Activated T-helper 17 cell treated with anti-CD3 and anti-CD28 coated beads, Interleukin-2, amount 50 U/mL, for 72 hours (primary cell): ENCODE measurements at regions not wholly inside any gene's neighbourhood (a gene's known extent, or its start where the extent isn't known, plus 50 kb on each side); places are given as distances from the start of the nearest gene placed in this dataset.

Experiments
- ATAC-seq: fragments of 150-1000 bp; cut with Tn5 transposase; replicated peaks from 2 replicates; pipeline ENCODE4 v1.10.0; 2021; ENCODE audit warnings: mild to moderate bottlenecking, moderate library complexity
- H3K27ac Mint-ChIP-seq: one replicate; pipeline ENCODE4 v1.8.0; 2022; ENCODE audit warnings: mixed read lengths
- H3K27me3 Mint-ChIP-seq: one replicate; pipeline ENCODE4 v1.8.0; 2022; ENCODE audit warnings: mixed read lengths
- H3K36me3 Mint-ChIP-seq: one replicate; pipeline ENCODE4 v1.8.0; 2022; ENCODE audit warnings: low read depth, mild to moderate bottlenecking, mixed read lengths
- H3K4me1 Mint-ChIP-seq: one replicate; pipeline ENCODE4 v1.8.0; 2022; ENCODE audit warnings: mixed read lengths
- H3K4me3 Mint-ChIP-seq: one replicate; pipeline ENCODE4 v1.8.0; 2022; ENCODE audit warnings: mild to moderate bottlenecking, mixed read lengths
- H3K9me3 Mint-ChIP-seq: one replicate; pipeline ENCODE4 v1.8.0; 2022; ENCODE audit warnings: mixed read lengths

GRCh38 chr10:64271508-64271907 lies 750.3 kb downstream of the REEP3 start:
- no peak overlapping the region for H3K27ac Mint-ChIP-seq
- no peaks in the 10 kb centered on the region for H3K27me3 Mint-ChIP-seq
- no peaks in the 10 kb centered on the region for H3K9me3 Mint-ChIP-seq
- no peak for ATAC-seq
- no peaks in the 10 kb centered on the region for H3K36me3 Mint-ChIP-seq
- no peaks in the 10 kb centered on the region for H3K4me1 Mint-ChIP-seq
- no peak overlapping the region for H3K4me3 Mint-ChIP-seq

DNA sequence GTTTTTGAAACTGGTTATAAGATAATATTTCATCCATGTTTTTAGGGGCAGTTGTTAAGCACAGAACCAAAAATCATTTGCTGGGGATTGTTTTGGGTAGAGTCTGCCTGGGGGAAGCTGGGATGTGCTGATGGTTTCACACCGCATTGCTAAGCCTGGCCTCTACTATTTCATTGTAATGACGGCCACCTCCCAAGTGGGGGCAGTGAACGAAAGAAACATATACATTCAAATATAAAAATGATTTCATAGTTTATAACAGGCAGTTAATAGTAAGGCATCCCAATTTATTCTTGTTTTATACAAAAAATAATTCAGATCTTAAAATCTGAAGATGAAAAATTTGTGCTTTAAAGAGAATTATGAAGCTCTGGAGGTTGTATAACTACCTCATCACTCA lies 750.8 kb downstream of the REEP3 start:
- no peak overlapping the region for H3K4me3 Mint-ChIP-seq
- no peaks in the 10 kb centered on the region for H3K36me3 Mint-ChIP-seq
- no peak for ATAC-seq
- H3K27ac Mint-ChIP-seq = no peak overlapping the region
- no peaks in the 10 kb centered on the region for H3K4me1 Mint-ChIP-seq
- no peaks in the 10 kb centered on the region for H3K9me3 Mint-ChIP-seq
- no peaks in the 10 kb centered on the region for H3K27me3 Mint-ChIP-seq

- ATAC-seq = no peak
- Mint-ChIP-seq H3K36me3 (no peaks in the 10 kb centered on the region), H3K27me3 (no peaks in the 10 kb centered on the region), H3K27ac (no peak overlapping the region), H3K4me1 (no peaks in the 10 kb centered on the region), H3K9me3 (no peaks in the 10 kb centered on the region), H3K4me3 (no peak overlapping the region)
Measured at GRCh38 chr10:64275001-64275400, 753.8 kb downstream of the REEP3 start.

GRCh38 chr10:64275774-64276173 lies 754.6 kb downstream of the REEP3 start:
- Mint-ChIP-seq H3K27ac (no peak overlapping the region), H3K36me3 (no peaks in the 10 kb centered on the region), H3K4me3 (no peak overlapping the region)

DNA sequence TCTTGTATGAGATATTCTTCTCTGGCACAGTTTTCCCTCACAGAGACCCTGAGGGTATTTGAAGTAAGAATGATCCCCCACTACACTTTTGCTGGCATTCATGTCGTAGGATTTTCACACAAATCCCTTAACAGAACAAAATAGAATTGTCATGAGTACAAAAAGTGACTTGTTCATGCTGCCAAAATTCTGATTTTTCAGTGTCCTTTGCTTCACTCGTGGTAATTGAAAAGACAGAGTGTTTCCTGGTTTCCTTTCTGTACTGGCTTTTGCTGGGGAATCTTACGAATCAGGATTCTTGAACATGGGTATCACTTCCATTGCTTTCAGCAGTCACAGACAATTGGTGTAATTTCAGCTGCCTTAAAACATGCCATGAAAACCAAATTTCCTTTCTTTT lies 756.3 kb downstream of the REEP3 start:
- Mint-ChIP-seq H3K27ac (no peak overlapping the region), H3K36me3 (no peaks in the 10 kb centered on the region), H3K27me3 (no peaks in the 10 kb centered on the region), H3K4me3 (no peak overlapping the region), H3K4me1 (no peaks in the 10 kb centered on the region), H3K9me3 (peaks cover 1% of the 10 kb centered on the region)
- no peak for ATAC-seq

More at GRCh38 chr10:64275774-64276173, 754.6 kb downstream of the REEP3 start:
- Mint-ChIP-seq H3K4me1 (no peaks in the 10 kb centered on the region), H3K9me3 (no peaks in the 10 kb centered on the region), H3K27me3 (no peaks in the 10 kb centered on the region)
- no peak for ATAC-seq

GRCh38 chr10:64283621-64284020 lies 762.4 kb downstream of the REEP3 start:
- Mint-ChIP-seq H3K4me3 (no peak overlapping the region), H3K27ac (no peak overlapping the region), H3K36me3 (no peaks in the 10 kb centered on the region), H3K9me3 (peaks cover 3% of the 10 kb centered on the region), H3K4me1 (no peaks in the 10 kb centered on the region), H3K27me3 (no peaks in the 10 kb centered on the region)
- ATAC-seq = no peak

DNA sequence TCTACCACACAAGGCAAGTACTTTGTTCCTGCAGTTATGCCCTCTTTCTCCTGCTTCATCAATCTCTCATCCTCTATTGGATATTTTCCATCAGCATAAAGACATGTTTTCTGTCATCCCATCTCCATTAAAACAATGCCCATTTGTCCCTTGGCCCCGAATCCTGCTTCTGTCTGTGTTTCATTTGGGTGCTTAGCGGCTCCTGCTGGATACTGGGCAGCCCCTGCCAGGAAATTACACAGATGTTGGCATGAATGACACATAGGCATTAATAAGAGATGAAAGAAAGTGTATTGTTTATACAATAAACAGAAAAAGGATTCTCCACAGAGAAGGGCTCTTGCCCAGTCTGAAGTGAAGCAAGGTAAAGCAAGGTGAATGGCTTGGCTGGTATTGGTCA lies 765.3 kb downstream of the REEP3 start:
- no peak overlapping the region for H3K27ac Mint-ChIP-seq
- no peaks in the 10 kb centered on the region for H3K36me3 Mint-ChIP-seq
- ATAC-seq = no peak
- H3K9me3 Mint-ChIP-seq = peaks cover 3% of the 10 kb centered on the region
- no peaks in the 10 kb centered on the region for H3K27me3 Mint-ChIP-seq
- no peak overlapping the region for H3K4me3 Mint-ChIP-seq
- no peaks in the 10 kb centered on the region for H3K4me1 Mint-ChIP-seq

- H3K4me3 Mint-ChIP-seq = no peak overlapping the region
Measured at GRCh38 chr10:64288404-64288803, 767.2 kb downstream of the REEP3 start.

DNA sequence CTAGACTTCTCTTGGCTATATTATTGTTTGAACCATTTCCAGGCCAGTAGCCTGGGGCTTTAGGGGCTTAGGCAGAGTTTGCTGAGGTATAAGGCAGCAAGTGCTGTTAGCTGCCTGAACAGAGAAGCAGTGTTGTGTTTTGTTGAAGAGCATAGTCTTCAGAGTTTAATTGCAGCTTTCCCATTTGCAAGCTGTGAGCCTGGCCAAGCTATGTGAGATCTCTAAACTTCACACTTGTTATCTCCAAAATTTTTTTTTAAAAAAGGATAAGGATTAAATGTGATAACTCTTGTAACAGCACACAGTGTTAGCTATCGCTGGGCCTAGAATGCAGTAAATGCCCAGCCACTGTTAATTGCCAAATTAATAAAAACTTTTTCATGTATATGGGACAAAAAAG lies 782.4 kb downstream of the REEP3 start:
- no peak overlapping the region for H3K4me3 Mint-ChIP-seq
- H3K9me3 Mint-ChIP-seq = no peaks in the 10 kb centered on the region
- H3K36me3 Mint-ChIP-seq = no peaks in the 10 kb centered on the region
- no peaks in the 10 kb centered on the region for H3K4me1 Mint-ChIP-seq
- H3K27ac Mint-ChIP-seq = no peak overlapping the region
- H3K27me3 Mint-ChIP-seq = no peaks in the 10 kb centered on the region
- no peak for ATAC-seq

More at GRCh38 chr10:64288404-64288803, 767.2 kb downstream of the REEP3 start:
- no peaks in the 10 kb centered on the region for H3K27me3 Mint-ChIP-seq
- H3K4me1 Mint-ChIP-seq = no peaks in the 10 kb centered on the region
- H3K36me3 Mint-ChIP-seq = no peaks in the 10 kb centered on the region
- ATAC-seq = no peak
- no peak overlapping the region for H3K27ac Mint-ChIP-seq
- no peaks in the 10 kb centered on the region for H3K9me3 Mint-ChIP-seq

DNA sequence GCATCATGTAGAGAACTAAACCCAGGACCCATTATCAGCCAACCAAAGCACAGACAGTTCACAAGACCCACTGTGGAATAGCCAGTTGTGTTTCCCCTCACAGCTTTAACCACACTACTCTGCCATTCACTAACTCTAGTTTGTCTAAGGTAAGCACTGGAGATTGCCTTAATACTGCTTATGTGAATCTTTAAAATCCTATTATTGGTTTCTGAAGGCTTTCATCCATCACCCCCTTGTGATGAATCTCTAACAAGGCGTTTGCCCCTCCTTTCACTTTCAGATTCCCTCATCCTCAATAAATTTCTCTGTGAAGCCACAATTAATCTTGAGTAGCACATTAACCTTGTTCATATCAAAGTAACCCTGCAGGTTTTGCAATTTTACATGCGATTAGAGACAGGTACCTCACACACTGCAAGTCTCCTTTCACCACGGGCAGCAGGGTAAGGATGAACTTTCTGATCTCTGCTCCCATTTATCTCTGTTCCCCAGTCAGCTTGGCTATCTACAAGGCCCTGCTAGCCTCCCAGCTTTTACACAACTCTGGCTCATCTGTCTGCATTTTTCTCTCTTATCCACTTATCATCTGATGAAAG lies 785.6 kb downstream of the REEP3 start:
- H3K27ac Mint-ChIP-seq = no peak overlapping the region
- no peaks in the 10 kb centered on the region for H3K9me3 Mint-ChIP-seq
- no peak overlapping the region for H3K4me3 Mint-ChIP-seq
- ATAC-seq = no peak
- H3K36me3 Mint-ChIP-seq = no peaks in the 10 kb centered on the region
- H3K27me3 Mint-ChIP-seq = no peaks in the 10 kb centered on the region
- H3K4me1 Mint-ChIP-seq = no peaks in the 10 kb centered on the region

DNA sequence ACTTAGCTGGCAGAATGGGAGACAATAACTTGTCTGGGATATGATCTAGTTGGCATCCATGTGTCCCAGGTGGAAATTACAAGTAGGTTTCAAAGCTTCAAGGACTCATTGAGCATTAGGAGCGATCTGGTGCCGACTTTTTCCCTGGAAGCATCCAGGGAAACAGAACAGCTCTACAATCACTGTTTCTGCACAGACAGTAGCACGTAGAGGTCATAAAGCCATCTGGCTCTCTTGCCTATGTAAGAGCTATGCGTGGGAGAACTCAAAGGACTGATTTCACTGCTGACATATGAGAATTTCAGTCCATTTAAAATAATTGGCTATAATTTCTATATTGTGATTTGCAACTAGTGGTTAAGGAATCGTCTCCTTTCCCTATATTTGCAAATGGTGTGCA lies 791.7 kb downstream of the REEP3 start:
- ATAC-seq = no peak
- Mint-ChIP-seq H3K9me3 (peaks cover 3% of the 10 kb centered on the region), H3K27ac (no peak overlapping the region), H3K27me3 (no peaks in the 10 kb centered on the region), H3K36me3 (no peaks in the 10 kb centered on the region), H3K4me1 (no peaks in the 10 kb centered on the region), H3K4me3 (no peak overlapping the region)

DNA sequence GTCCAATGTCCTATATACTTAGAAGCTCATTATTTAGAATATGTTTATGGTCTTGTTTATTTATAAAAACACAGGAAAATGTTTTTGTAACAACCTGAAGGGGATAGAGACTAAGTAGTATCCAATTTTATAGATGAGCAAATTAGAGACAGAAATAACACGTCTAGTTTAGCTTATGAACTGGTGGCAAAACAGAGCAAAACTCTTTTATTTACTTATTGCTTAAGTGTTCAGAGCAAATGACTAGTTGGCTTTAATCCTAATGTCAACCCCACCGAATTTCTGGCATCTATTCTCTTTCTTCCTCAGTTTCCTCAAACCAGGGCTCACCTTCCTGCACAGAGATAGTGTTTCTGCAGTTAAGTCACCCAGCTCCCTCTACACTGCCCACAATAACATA lies 792.8 kb downstream of the REEP3 start:
- H3K4me1 Mint-ChIP-seq = no peaks in the 10 kb centered on the region
- no peak for ATAC-seq
- peaks cover 3% of the 10 kb centered on the region for H3K9me3 Mint-ChIP-seq
- H3K36me3 Mint-ChIP-seq = no peaks in the 10 kb centered on the region
- H3K27ac Mint-ChIP-seq = no peak overlapping the region
- H3K4me3 Mint-ChIP-seq = no peak overlapping the region
- no peaks in the 10 kb centered on the region for H3K27me3 Mint-ChIP-seq

DNA sequence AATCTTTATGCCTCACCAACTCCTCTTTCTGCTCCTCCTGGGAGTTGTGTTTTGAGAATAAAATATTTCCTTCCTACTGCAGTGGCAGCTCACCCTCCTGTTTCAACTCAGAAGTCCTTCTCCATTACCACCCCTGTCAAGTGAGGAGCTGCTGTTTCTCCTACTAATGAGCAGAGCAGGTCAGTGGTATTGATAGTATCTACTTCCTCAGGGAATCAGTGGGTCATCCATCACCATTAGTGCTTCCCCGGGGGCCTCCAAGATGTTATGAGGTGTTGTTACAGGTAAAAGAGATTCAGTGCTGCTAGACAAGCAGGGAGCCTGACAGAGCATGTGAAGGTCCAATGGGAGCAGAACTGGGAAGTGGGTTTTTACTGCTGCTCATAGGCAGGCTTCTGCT lies 795.2 kb downstream of the REEP3 start:
- H3K36me3 Mint-ChIP-seq = no peaks in the 10 kb centered on the region
- no peak overlapping the region for H3K27ac Mint-ChIP-seq
- H3K4me3 Mint-ChIP-seq = no peak overlapping the region
- no peaks in the 10 kb centered on the region for H3K4me1 Mint-ChIP-seq
- ATAC-seq = no peak
- no peaks in the 10 kb centered on the region for H3K27me3 Mint-ChIP-seq
- H3K9me3 Mint-ChIP-seq = peaks cover 3% of the 10 kb centered on the region

GRCh38 chr10:64316833-64317232 lies 795.6 kb downstream of the REEP3 start:
- Mint-ChIP-seq H3K9me3 (peaks cover 3% of the 10 kb centered on the region), H3K4me1 (no peaks in the 10 kb centered on the region), H3K36me3 (no peaks in the 10 kb centered on the region), H3K27ac (no peak overlapping the region), H3K27me3 (no peaks in the 10 kb centered on the region), H3K4me3 (no peak overlapping the region)
- ATAC-seq = no peak

DNA sequence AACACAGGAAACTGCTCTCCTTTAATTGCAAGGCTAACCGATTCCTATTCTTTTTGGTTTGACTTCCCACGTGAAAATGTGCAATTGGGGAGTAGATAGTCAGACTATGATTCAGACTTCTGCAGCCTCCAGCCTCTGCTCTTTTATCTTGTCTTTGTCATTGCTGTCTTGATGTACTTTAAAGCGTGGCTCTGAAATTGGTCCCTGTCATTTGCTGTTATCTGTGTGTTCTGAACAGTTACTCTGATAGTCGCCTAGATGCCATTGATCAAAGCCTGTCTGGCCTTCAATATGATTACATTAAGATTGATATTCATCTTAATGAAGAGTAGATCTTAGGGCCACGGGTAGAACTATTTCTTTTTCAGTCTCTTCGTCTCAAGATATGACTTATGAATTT lies 799.2 kb downstream of the REEP3 start:
- H3K27ac Mint-ChIP-seq = no peak overlapping the region
- H3K4me3 Mint-ChIP-seq = no peak overlapping the region
- H3K4me1 Mint-ChIP-seq = no peaks in the 10 kb centered on the region
- H3K27me3 Mint-ChIP-seq = peaks cover 3% of the 10 kb centered on the region
- peaks cover 9% of the 10 kb centered on the region for H3K9me3 Mint-ChIP-seq
- no peak for ATAC-seq
- H3K36me3 Mint-ChIP-seq = no peaks in the 10 kb centered on the region

- Mint-ChIP-seq H3K36me3 (no peaks in the 10 kb centered on the region), H3K9me3 (peaks cover 16% of the 10 kb centered on the region), H3K4me1 (no peaks in the 10 kb centered on the region), H3K27me3 (no peaks in the 10 kb centered on the region), H3K4me3 (no peak overlapping the region), H3K27ac (no peak overlapping the region)
- ATAC-seq = no peak
Measured at GRCh38 chr10:64329510-64329909, 808.3 kb downstream of the REEP3 start.
